Gastrocnemius medialis (tissue), 4 donors: ENCODE measurements at regions not wholly inside any gene's neighbourhood (a gene's known extent, or its start where the extent isn't known, plus 50 kb on each side); places are given as distances from the start of the nearest gene placed in this dataset.

ENCODE experiments used
- POLR2A ChIP-seq, 2 donors: fragments of 450-650 bp; IDR thresholded peaks; one replicate each; pipeline ENCODE4 v1.6.1; 2017; ENCODE audit warnings: antibody characterized with exemption in 2 of 2, mild to moderate bottlenecking in 2 of 2, moderate library complexity in 2 of 2
- TF ChIP-seq, protein P1 (sequence below), 5 experiments: fragments of 450-650 bp in 3 of 5; fragments of 200-600 bp in 2 of 5; sonication (generic) in 2 of 5; IDR thresholded peaks in 4 of 5; conservative IDR thresholded peaks in 1 of 5; 1 replicate in 4 of 5; 2 replicates in 1 of 5; pipeline ENCODE4 v1.5.1; 2016 to 2019; ENCODE audit warnings: antibody characterized with exemption in 5 of 5, mild to moderate bottlenecking in 3 of 5, moderate library complexity in 3 of 5

DNA sequence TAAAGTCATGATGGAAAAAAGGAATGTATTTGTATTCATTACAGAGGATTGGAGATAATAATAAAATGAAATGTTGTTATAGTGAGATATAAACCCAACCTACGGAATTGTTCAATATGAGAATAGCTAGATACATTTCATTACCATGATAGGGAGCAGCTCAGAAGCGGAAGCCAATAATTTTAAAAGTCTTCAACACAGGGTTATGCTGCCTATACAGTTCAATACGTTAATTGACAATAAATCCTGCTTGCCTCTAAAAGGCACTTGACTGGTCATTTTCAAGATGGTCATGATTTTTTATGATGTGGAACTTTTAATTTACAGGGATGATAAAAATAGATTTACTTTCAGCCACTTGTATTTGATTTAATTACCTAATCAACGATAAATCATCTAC lies 506.8 kb downstream of the TMEM114 start:
- TF ChIP-seq, protein P1, sequence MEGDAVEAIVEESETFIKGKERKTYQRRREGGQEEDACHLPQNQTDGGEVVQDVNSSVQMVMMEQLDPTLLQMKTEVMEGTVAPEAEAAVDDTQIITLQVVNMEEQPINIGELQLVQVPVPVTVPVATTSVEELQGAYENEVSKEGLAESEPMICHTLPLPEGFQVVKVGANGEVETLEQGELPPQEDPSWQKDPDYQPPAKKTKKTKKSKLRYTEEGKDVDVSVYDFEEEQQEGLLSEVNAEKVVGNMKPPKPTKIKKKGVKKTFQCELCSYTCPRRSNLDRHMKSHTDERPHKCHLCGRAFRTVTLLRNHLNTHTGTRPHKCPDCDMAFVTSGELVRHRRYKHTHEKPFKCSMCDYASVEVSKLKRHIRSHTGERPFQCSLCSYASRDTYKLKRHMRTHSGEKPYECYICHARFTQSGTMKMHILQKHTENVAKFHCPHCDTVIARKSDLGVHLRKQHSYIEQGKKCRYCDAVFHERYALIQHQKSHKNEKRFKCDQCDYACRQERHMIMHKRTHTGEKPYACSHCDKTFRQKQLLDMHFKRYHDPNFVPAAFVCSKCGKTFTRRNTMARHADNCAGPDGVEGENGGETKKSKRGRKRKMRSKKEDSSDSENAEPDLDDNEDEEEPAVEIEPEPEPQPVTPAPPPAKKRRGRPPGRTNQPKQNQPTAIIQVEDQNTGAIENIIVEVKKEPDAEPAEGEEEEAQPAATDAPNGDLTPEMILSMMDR (IDR thresholded peaks at IDR 0.05 in 4 of 5, conservative IDR thresholded peaks at IDR 0.05 in 1 of 5), result no peak
- no peak for TF ChIP-seq POLR2A (IDR thresholded peaks at IDR 0.05)
